Limb (tissue), 2 donors: ENCODE measurements at regions not wholly inside any gene's neighbourhood (a gene's known extent, or its start where the extent isn't known, plus 50 kb on each side); places are given as distances from the start of the nearest gene placed in this dataset.
"Not testable (repeated sequence)": the region's sequence is repeated elsewhere in the genome, so short reads cannot be mapped to it uniquely, and the experiment has no call there.

Experiments used
- DNase-seq, 2 donors: peaks; one replicate each; pipeline ENCODE4 v3.0.0-alpha.2; 2016; ENCODE audit errors: extremely low spot score in 2 of 2

GRCh38 chr6:58073263-58073662 lies 755.8 kb downstream of the PRIM2 start:
- no peak for DNase-seq

- not testable (repeated sequence) for DNase-seq
Observed at GRCh38 chr6:58090067-58090466, 772.6 kb downstream of the PRIM2 start.

GRCh38 chr6:58097251-58097650 lies 779.8 kb downstream of the PRIM2 start:
- not testable (repeated sequence) for DNase-seq

- DNase-seq: no peak
Observed at GRCh38 chr6:58113960-58114359, 796.5 kb downstream of the PRIM2 start.

- DNase-seq: not testable (repeated sequence)
Observed at GRCh38 chr6:58117162-58117561, 799.7 kb downstream of the PRIM2 start.

- not testable (repeated sequence) for DNase-seq
Observed at GRCh38 chr6:58121616-58122015, 804.2 kb downstream of the PRIM2 start.

- DNase-seq: not testable (repeated sequence)
Observed at GRCh38 chr6:58123770-58124169, 806.3 kb downstream of the PRIM2 start.

- not testable (repeated sequence) for DNase-seq
Observed at GRCh38 chr6:58128549-58128948, 811.1 kb downstream of the PRIM2 start.

- not testable (repeated sequence) for DNase-seq
Observed at GRCh38 chr6:58129098-58129497, 811.7 kb downstream of the PRIM2 start.

GRCh38 chr6:58139746-58140145 lies 822.3 kb downstream of the PRIM2 start:
- not testable (repeated sequence) for DNase-seq

GRCh38 chr6:58171025-58171424 lies 853.6 kb downstream of the PRIM2 start:
- DNase-seq: not testable (repeated sequence)

- not testable (repeated sequence) for DNase-seq
Observed at GRCh38 chr6:58181557-58182065, 864.2 kb downstream of the PRIM2 start.

- DNase-seq: not testable (repeated sequence)
Observed at GRCh38 chr6:58185300-58185699, 867.9 kb downstream of the PRIM2 start.

GRCh38 chr6:58193209-58193608 lies 875.8 kb downstream of the PRIM2 start:
- DNase-seq: not testable (repeated sequence)

- no peak for DNase-seq
Observed at GRCh38 chr6:58198301-58198700, 880.9 kb downstream of the PRIM2 start.

- not testable (repeated sequence) for DNase-seq
Observed at GRCh38 chr6:58237124-58237523, 919.7 kb downstream of the PRIM2 start.

GRCh38 chr6:58238421-58238820 lies 921.0 kb downstream of the PRIM2 start:
- not testable (repeated sequence) for DNase-seq

- DNase-seq: not testable (repeated sequence)
Observed at GRCh38 chr6:58257625-58258024, 940.2 kb downstream of the PRIM2 start.

- DNase-seq: no peak
Observed at GRCh38 chr6:58290177-58290576, 972.7 kb downstream of the PRIM2 start.

GRCh38 chr6:58291319-58291718 lies 973.9 kb downstream of the PRIM2 start:
- not testable (repeated sequence) for DNase-seq

GRCh38 chr6:58307901-58308300 lies 990.5 kb downstream of the PRIM2 start:
- DNase-seq: not testable (repeated sequence)

- DNase-seq: not testable (repeated sequence)
Observed at GRCh38 chr6:58332108-58332507, 1014.7 kb downstream of the PRIM2 start.

- DNase-seq: not testable (repeated sequence)
Observed at GRCh38 chr6:58342287-58342686, 1024.9 kb downstream of the PRIM2 start.

GRCh38 chr6:58347534-58347933 lies 1030.1 kb downstream of the PRIM2 start:
- DNase-seq: not testable (repeated sequence)
